Lung (tissue), 11 donors: ENCODE measurements at regions not wholly inside any gene's neighbourhood (a gene's known extent, or its start where the extent isn't known, plus 50 kb on each side); places are given as distances from the start of the nearest gene placed in this dataset.

Source experiments
- ATAC-seq: fragments of 200-7000 bp; cut with Tn5 transposase; one replicate; pipeline ENCODE4 v1.9.1; 2020; ENCODE audit warnings: moderate number of reproducible peaks; ENCODE audit not compliant: insufficient read depth, low FRiP score
- DNase-seq, 3 donors: peaks; one replicate each; pipeline ENCODE4 v3.0.0-alpha.2; 2013 to 2017
- H3K27ac ChIP-seq, 2 donors: one replicate each; pipeline ENCODE4 v1.5.1; 2013; ENCODE audit warnings: mild to moderate bottlenecking in 2 of 2, moderate library complexity in 2 of 2, control low read depth in 1 of 2, inconsistent platforms in 1 of 2, low read depth in 1 of 2, low read length in 1 of 2
- H3K27me3 ChIP-seq, 3 donors: one replicate each; pipeline ENCODE4 v1.5.1; 2013; ENCODE audit warnings: low read length in 2 of 3; ENCODE audit not compliant: control insufficient read depth in 3 of 3, insufficient read depth in 3 of 3
- H3K36me3 ChIP-seq, 4 donors: one replicate each; pipeline ENCODE4 v1.5.1; 2013; ENCODE audit warnings: low read length in 4 of 4, mild to moderate bottlenecking in 1 of 4, moderate library complexity in 1 of 4; ENCODE audit not compliant: control insufficient read depth in 4 of 4, insufficient read depth in 4 of 4
- H3K4me1 ChIP-seq, 5 donors: one replicate each; pipeline ENCODE4 v1.5.1; 2013; ENCODE audit warnings: low read length in 5 of 5, mild to moderate bottlenecking in 2 of 5, moderate library complexity in 1 of 5; ENCODE audit not compliant: control insufficient read depth in 5 of 5, insufficient read depth in 5 of 5
- H3K4me3 ChIP-seq: one replicate; pipeline ENCODE4 v1.5.1; 2013; ENCODE audit warnings: mild to moderate bottlenecking, control low read depth, moderate library complexity
- H3K9ac ChIP-seq, 2 donors: one replicate each; pipeline ENCODE4 v1.5.1; 2013; ENCODE audit warnings: low read length in 2 of 2, control low read depth in 1 of 2; ENCODE audit not compliant: insufficient read depth in 1 of 2
- H3K9me3 ChIP-seq, 4 donors: one replicate each; pipeline ENCODE4 v1.5.1; 2013; ENCODE audit warnings: low read length in 3 of 4, mild to moderate bottlenecking in 1 of 4, moderate library complexity in 1 of 4; ENCODE audit not compliant: control insufficient read depth in 4 of 4, insufficient read depth in 3 of 4
- CTCF ChIP-seq: IDR thresholded peaks from 2 replicates; pipeline ENCODE4 v1.5.1; 2012; ENCODE audit warnings: mild to moderate bottlenecking; ENCODE audit errors: control extremely low read depth, extremely low read depth
- WGBS, 2 donors: extraction: QIAGEN DNeasy Blood & Tissue Kit; methylation state at CpG; one replicate each; pipeline ENCODE4 v1.1.7; 2013; 5-methylcytosine and 5-hydroxymethylcytosine counted together
- donor health status: control.
- donor health status: control.
- donor health status: Bipolar disorder and iron deficiency.
- donor health status: healthy.
- donor health status: DM: yes; HTN: yes; CAD: no.

GRCh38 chr2:588074-588645, 89.0 kb downstream of the TMEM18 start:
- no peak for ATAC-seq
- 93 to 94% methylated on average over 17 of the region's 17 CpGs for WGBS, 2 donors
- Histone ChIP-seq H3K9me3 (peaks cover 0 to 2% (median 0%) of the 10 kb centered on the region in 4 donors), H3K36me3 (no peaks in the 10 kb centered on the region), H3K27ac (no peak overlapping the region), H3K4me1 (peaks cover 0 to 2% (median 0%) of the 10 kb centered on the region in 5 donors), H3K9ac (no peak overlapping the region), H3K27me3 (no peaks in the 10 kb centered on the region), H3K4me3 (no peak overlapping the region)
- no peak for DNase-seq
- no peak for TF ChIP-seq CTCF

GRCh38 chr2:587087-587960, 89.9 kb downstream of the TMEM18 start:
- H3K27me3 ChIP-seq: no peaks in the 10 kb centered on the region
- H3K4me1 ChIP-seq: peaks cover 0 to 2% (median 0%) of the 10 kb centered on the region in 5 donors
- no peak for ATAC-seq
- no peak overlapping the region for H3K4me3 ChIP-seq
- 85 to 87% methylated on average over 18 of the region's 18 CpGs for WGBS, 2 donors
- H3K9me3 ChIP-seq: peaks cover 0 to 2% (median 0%) of the 10 kb centered on the region in 4 donors
- no peak overlapping the region for H3K27ac ChIP-seq
- peak overlapping the region in 1 of 2 donors; percentile 21 for H3K9ac ChIP-seq
- no peak for TF ChIP-seq CTCF
- no peak for DNase-seq
- H3K36me3 ChIP-seq: no peaks in the 10 kb centered on the region

GRCh38 chr2:586641-587076, 90.5 kb downstream of the TMEM18 start:
- Histone ChIP-seq H3K36me3 (no peaks in the 10 kb centered on the region), H3K27ac (no peak overlapping the region), H3K9ac (peak overlapping the region in 1 of 2 donors; percentile 21), H3K4me1 (peaks cover 0 to 2% (median 0%) of the 10 kb centered on the region in 5 donors), H3K9me3 (peaks cover 0 to 2% (median 0%) of the 10 kb centered on the region in 4 donors), H3K27me3 (no peaks in the 10 kb centered on the region), H3K4me3 (no peak overlapping the region)
- no peak for TF ChIP-seq CTCF
- peak; percentile 37 to 65 (median 51) for DNase-seq
- WGBS, 2 donors: 55 to 78% methylated on average over 10 of the region's 10 CpGs
- ATAC-seq: peak; percentile 17
